OCI-LY7 (cell line): ENCODE measurements at regions not wholly inside any gene's neighbourhood (a gene's known extent, or its start where the extent isn't known, plus 50 kb on each side); places are given as distances from the start of the nearest gene placed in this dataset.

Experiments used
- EZH2phosphoT487 ChIP-seq: fragments of 200-600 bp; sonication (generic); IDR thresholded peaks from 2 replicates; pipeline ENCODE4 v1.6.1; 2018; ENCODE audit warnings: low read depth, borderline replicate concordance, mild to moderate bottlenecking, mixed run types, antibody characterized with exemption, low read length, moderate library complexity, mixed read lengths
- TF ChIP-seq, protein P1 (sequence below): fragments of 200-600 bp; sonication (generic); conservative IDR thresholded peaks from 2 replicates; pipeline ENCODE4 v1.5.1; 2014; ENCODE audit warnings: mild to moderate bottlenecking, antibody characterized with exemption, low read length, moderate library complexity, mixed read lengths

DNA sequence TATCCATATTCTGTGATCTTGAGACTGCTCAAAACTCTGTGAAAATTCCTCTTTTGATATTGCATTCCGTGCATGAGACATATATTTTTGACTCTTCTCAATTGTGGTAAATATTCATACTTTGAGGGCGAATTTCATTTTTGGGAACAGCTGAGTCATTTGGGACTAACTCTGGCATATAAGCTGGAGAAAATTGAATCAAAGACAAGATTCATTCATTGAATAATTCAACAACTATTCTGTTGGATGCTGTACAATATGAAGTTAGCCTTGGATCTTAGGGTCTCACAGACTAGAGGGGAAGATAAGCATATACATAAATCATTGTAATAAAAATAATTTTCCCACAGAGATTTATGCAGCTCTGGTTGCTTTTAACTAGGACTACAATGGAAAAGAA lies 183.2 kb upstream of the NEBL start:
- TF ChIP-seq, protein P1, sequence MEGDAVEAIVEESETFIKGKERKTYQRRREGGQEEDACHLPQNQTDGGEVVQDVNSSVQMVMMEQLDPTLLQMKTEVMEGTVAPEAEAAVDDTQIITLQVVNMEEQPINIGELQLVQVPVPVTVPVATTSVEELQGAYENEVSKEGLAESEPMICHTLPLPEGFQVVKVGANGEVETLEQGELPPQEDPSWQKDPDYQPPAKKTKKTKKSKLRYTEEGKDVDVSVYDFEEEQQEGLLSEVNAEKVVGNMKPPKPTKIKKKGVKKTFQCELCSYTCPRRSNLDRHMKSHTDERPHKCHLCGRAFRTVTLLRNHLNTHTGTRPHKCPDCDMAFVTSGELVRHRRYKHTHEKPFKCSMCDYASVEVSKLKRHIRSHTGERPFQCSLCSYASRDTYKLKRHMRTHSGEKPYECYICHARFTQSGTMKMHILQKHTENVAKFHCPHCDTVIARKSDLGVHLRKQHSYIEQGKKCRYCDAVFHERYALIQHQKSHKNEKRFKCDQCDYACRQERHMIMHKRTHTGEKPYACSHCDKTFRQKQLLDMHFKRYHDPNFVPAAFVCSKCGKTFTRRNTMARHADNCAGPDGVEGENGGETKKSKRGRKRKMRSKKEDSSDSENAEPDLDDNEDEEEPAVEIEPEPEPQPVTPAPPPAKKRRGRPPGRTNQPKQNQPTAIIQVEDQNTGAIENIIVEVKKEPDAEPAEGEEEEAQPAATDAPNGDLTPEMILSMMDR, result no peak
- no peak for TF ChIP-seq EZH2phosphoT487
